Limb (tissue), 2 donors: ENCODE measurements at regions not wholly inside any gene's neighbourhood (a gene's known extent, or its start where the extent isn't known, plus 50 kb on each side); places are given as distances from the start of the nearest gene placed in this dataset.
A peak's percentile ranks its signal among the peaks of the same experiment; 100 is the strongest.
"Not testable (repeated sequence)": the region's sequence is repeated elsewhere in the genome, so short reads cannot be mapped to it uniquely, and the experiment has no call there.

Experiments used
- DNase-seq, 2 donors: peaks; one replicate each; pipeline ENCODE4 v3.0.0-alpha.2; 2016; ENCODE audit errors: extremely low spot score in 2 of 2

- no peak for DNase-seq
These were observed 125.9 kb upstream of the THBS2 start for GRCh38 chr6:169379495-169380070.

GRCh38 chr6:169378620-169379381 is 125.2 kb upstream of the THBS2 start:
- no peak for DNase-seq

GRCh38 chr6:169376458-169376857 is 122.8 kb upstream of the THBS2 start:
- no peak for DNase-seq

GRCh38 chr6:169372589-169372988 is 118.9 kb upstream of the THBS2 start:
- DNase-seq, result no peak

GRCh38 chr6:169371344-169372127 is 117.9 kb upstream of the THBS2 start:
- peak in 1 of 2 donors; percentile 40 for DNase-seq

GRCh38 chr6:169370666-169371343 is 117.2 kb upstream of the THBS2 start:
- no peak for DNase-seq

- DNase-seq, result no peak
These were observed 116.4 kb upstream of the THBS2 start for GRCh38 chr6:169370054-169370453.

- DNase-seq, result no peak
These were observed 114.6 kb upstream of the THBS2 start for GRCh38 chr6:169368200-169368599.

GRCh38 chr6:169367507-169367906 is 113.9 kb upstream of the THBS2 start:
- no peak for DNase-seq

- no peak for DNase-seq
These were observed 112.7 kb upstream of the THBS2 start for GRCh38 chr6:169366258-169366901.

- no peak for DNase-seq
These were observed 112.1 kb upstream of the THBS2 start for GRCh38 chr6:169365567-169366257.

- no peak for DNase-seq
These were observed 109.9 kb upstream of the THBS2 start for GRCh38 chr6:169363590-169363989.

- DNase-seq, result no peak
These were observed 109.0 kb upstream of the THBS2 start for GRCh38 chr6:169362501-169363121.

GRCh38 chr6:169355001-169355400 is 101.4 kb upstream of the THBS2 start:
- DNase-seq, result not testable (repeated sequence)

- DNase-seq, result peak; percentile 23 to 50
These were observed 91.5 kb upstream of the THBS2 start for GRCh38 chr6:169345146-169345545.

- DNase-seq, result peak in 1 of 2 donors; percentile 39
These were observed 91.1 kb upstream of the THBS2 start for GRCh38 chr6:169344750-169345065.

- no peak for DNase-seq
These were observed 90.5 kb upstream of the THBS2 start for GRCh38 chr6:169343886-169344749.

GRCh38 chr6:169342710-169343109 is 89.1 kb upstream of the THBS2 start:
- DNase-seq, result no peak

GRCh38 chr6:169341706-169342105 is 88.1 kb upstream of the THBS2 start:
- DNase-seq, result no peak
